ENCODE measurements at regions not wholly inside any gene's neighbourhood (a gene's known extent, or its start where the extent isn't known, plus 50 kb on each side); places are given as distances from the start of the nearest gene placed in this dataset.

- Histone ChIP-seq H3K36me3 (no peaks in the 10 kb centered on the region), H3K4me1 (peaks cover 38% of the 10 kb centered on the region), H3K4me3 (peak overlapping the region; percentile 10 to 19), H3K27ac (peak overlapping the region; percentile 84), H3K27me3 (no peaks in the 10 kb centered on the region), H3K9me3 (no peaks in the 10 kb centered on the region)
- intact Hi-C loops (cut with DNase I) = no loop called here
- peak; percentile 28 to 46 for TF ChIP-seq POLR2AphosphoS5 (IDR thresholded peaks at IDR 0.05; ENCODE audit: insufficient read depth in 1 of 2, low read depth in 1 of 2)
- TF ChIP-seq POLR2A (IDR thresholded peaks at IDR 0.05) = peak in 1 of 2 donors; percentile 41
- TF ChIP-seq CTCF (IDR thresholded peaks at IDR 0.05) = no peak
- no peak for DNase-seq (ENCODE audit: extremely low spot score in 2 of 2)
Measured at GRCh38 chr20:53738039-53738944, 144.7 kb upstream of the ZNF217 start.

- peak overlapping the region; percentile 84 for H3K27ac ChIP-seq
- no peak for DNase-seq (ENCODE audit: extremely low spot score in 2 of 2)
- H3K4me3 ChIP-seq = peak overlapping the region in 1 of 2 donors; percentile 19
- H3K9me3 ChIP-seq = no peaks in the 10 kb centered on the region
- no peaks in the 10 kb centered on the region for H3K27me3 ChIP-seq
- H3K36me3 ChIP-seq = no peaks in the 10 kb centered on the region
- no peak for TF ChIP-seq CTCF (IDR thresholded peaks at IDR 0.05)
- TF ChIP-seq POLR2AphosphoS5 (IDR thresholded peaks at IDR 0.05; ENCODE audit: insufficient read depth in 1 of 2, low read depth in 1 of 2) = no peak
- TF ChIP-seq POLR2A (IDR thresholded peaks at IDR 0.05) = no peak
- H3K4me1 ChIP-seq = peaks cover 38% of the 10 kb centered on the region
- intact Hi-C loops (cut with DNase I) = no loop called here
Measured at GRCh38 chr20:53737396-53738038, 143.9 kb upstream of the ZNF217 start.

- intact Hi-C loops (cut with DNase I) = no loop called here
- Histone ChIP-seq H3K27me3 (no peaks in the 10 kb centered on the region), H3K4me1 (peaks cover 38% of the 10 kb centered on the region), H3K27ac (peak overlapping the region; percentile 84), H3K4me3 (no peak overlapping the region), H3K36me3 (no peaks in the 10 kb centered on the region), H3K9me3 (no peaks in the 10 kb centered on the region)
- DNase-seq (ENCODE audit: extremely low spot score in 2 of 2) = no peak
- TF ChIP-seq POLR2A (IDR thresholded peaks at IDR 0.05) (no peak), POLR2AphosphoS5 (IDR thresholded peaks at IDR 0.05; ENCODE audit: insufficient read depth in 1 of 2, low read depth in 1 of 2) (no peak), CTCF (IDR thresholded peaks at IDR 0.05) (no peak)
Measured at GRCh38 chr20:53736757-53737395, 143.2 kb upstream of the ZNF217 start.

GRCh38 chr20:53736122-53736756 is 142.6 kb upstream of the ZNF217 start:
- Histone ChIP-seq H3K27me3 (no peaks in the 10 kb centered on the region), H3K9me3 (no peaks in the 10 kb centered on the region), H3K4me1 (peaks cover 38% of the 10 kb centered on the region), H3K36me3 (no peaks in the 10 kb centered on the region), H3K4me3 (no peak overlapping the region), H3K27ac (no peak overlapping the region)
- TF ChIP-seq POLR2AphosphoS5 (IDR thresholded peaks at IDR 0.05; ENCODE audit: insufficient read depth in 1 of 2, low read depth in 1 of 2) (no peak), POLR2A (IDR thresholded peaks at IDR 0.05) (no peak), CTCF (IDR thresholded peaks at IDR 0.05) (no peak)
- intact Hi-C loops (cut with DNase I) = no loop called here
- no peak for DNase-seq (ENCODE audit: extremely low spot score in 2 of 2)

Measured in vagina (tissue), 2 donors.